K562 (cell line): ENCODE measurements at regions not wholly inside any gene's neighbourhood (a gene's known extent, or its start where the extent isn't known, plus 50 kb on each side); places are given as distances from the start of the nearest gene placed in this dataset.
A peak's percentile ranks its signal among the peaks of the same experiment; 100 is the strongest.

Experiments
- ATAC-seq: fragments of 200-7000 bp; cut with Tn5 transposase; 3 replicates; pipeline ENCODE4 v1.9.1; 2020; ENCODE audit warnings: moderate library complexity
- BruUV-seq: library from RNA; stranded (reverse); fragments of 400-500 nt; replicated peaks from 2 replicates; lab custom pipeline; 2021; lab: Mats Ljungman, UMichigan
- CTCF ChIA-PET: fragments of 300-600 bp; formaldehyde crosslinking; extraction: SDS; loops from one replicate; lab custom pipeline; 2021; ENCODE audit warnings: low intra/inter-chr PET ratio; lab: Yijun Ruan, JAX
- POLR2A ChIA-PET: fragments of 300-600, 350-650 bp; sonication (Branson Sonifier 250); formaldehyde crosslinking; extraction: SDS; loops from one replicate; lab custom pipeline; 2021; ENCODE audit warnings: antibody characterized with exemption, inconsistent platforms; lab: Yijun Ruan, JAX
- DNase-seq, 4 experiments: peaks; one replicate each; pipeline versions ENCODE4 v3.0.0 to v3.0.0-alpha.2; 2011 to 2018; ENCODE audit warnings: low spot score in 3 of 4, mixed read lengths in 3 of 4; ENCODE audit errors: extremely low read depth in 1 of 4
- FAIRE-seq: peaks from 2 replicates; lab custom pipeline; 2011; peaks lifted over from hg19 to GRCh38; lab: Jason Lieb, UNC
- H2AFZ ChIP-seq: 2 replicates; pipeline ENCODE4 v1.6.0; 2011; ENCODE audit warnings: low read depth, low read length, control low read depth, inconsistent platforms
- H3K27ac ChIP-seq: fragments of 200-600 bp; 3 replicates; pipeline ENCODE4 v1.8.0; 2011; ENCODE audit warnings: low read depth, mild to moderate bottlenecking, control low read depth, inconsistent platforms, low read length, moderate library complexity, mixed read lengths; ENCODE audit errors: extremely low read depth
- H3K27me3 ChIP-seq, 2 experiments: fragments of 300-600 bp in 1 of 2; 2 replicates in 1 of 2; 3 replicates in 1 of 2; pipeline versions ENCODE4 v1.6.0 to v1.8.0; 2011; ENCODE audit warnings: inconsistent platforms in 2 of 2, low read length in 2 of 2, mild to moderate bottlenecking in 1 of 2, mixed read lengths in 1 of 2, moderate library complexity in 1 of 2; ENCODE audit not compliant: control insufficient read depth in 2 of 2, insufficient read depth in 2 of 2
- H3K36me3 ChIP-seq: fragments of 300-600 bp; 3 replicates; pipeline ENCODE4 v1.8.0; 2011; ENCODE audit warnings: mild to moderate bottlenecking, low read length, inconsistent platforms; ENCODE audit not compliant: control insufficient read depth, insufficient read depth
- H3K4me1 ChIP-seq, 2 experiments: fragments of 200-600 bp in 1 of 2; replicated peaks in 1 of 2; 2 replicates in 1 of 2; 3 replicates in 1 of 2; pipeline versions ENCODE4 v1.5.1 to v1.8.0; 2011; ENCODE audit warnings: inconsistent platforms in 2 of 2, low read length in 2 of 2, mild to moderate bottlenecking in 1 of 2, mixed read lengths in 1 of 2, moderate library complexity in 1 of 2; ENCODE audit not compliant: control insufficient read depth in 2 of 2, insufficient read depth in 2 of 2
- H3K4me2 ChIP-seq: 2 replicates; pipeline ENCODE4 v1.6.1; 2011; ENCODE audit warnings: low read length, control low read depth, inconsistent platforms, mixed read lengths; ENCODE audit not compliant: insufficient read depth
- H3K4me3 ChIP-seq: fragments of 200-600 bp; sonication (generic), shearing (Covaris generic); 2 replicates; pipeline ENCODE4 v1.5.1; 2016; ENCODE audit warnings: control low read depth, inconsistent platforms
- H3K79me2 ChIP-seq: fragments of 200-600 bp; 3 replicates; pipeline ENCODE4 v1.8.0; 2011; ENCODE audit warnings: low read length, inconsistent platforms; ENCODE audit not compliant: control insufficient read depth, insufficient read depth
- H3K9ac ChIP-seq, 2 experiments: 2 replicates each; pipeline versions ENCODE4 v1.6.0 to v1.6.1; 2011; ENCODE audit warnings: low read depth in 2 of 2, low read length in 2 of 2, control low read depth in 1 of 2, inconsistent platforms in 1 of 2, mild to moderate bottlenecking in 1 of 2, mixed read lengths in 1 of 2; ENCODE audit not compliant: insufficient read depth in 1 of 2
- H3K9me1 ChIP-seq: one replicate; pipeline ENCODE4 v1.6.0; 2011; ENCODE audit warnings: inconsistent platforms, mild to moderate bottlenecking, low read length, moderate library complexity; ENCODE audit not compliant: control insufficient read depth, insufficient read depth
- H3K9me3 ChIP-seq: replicated peaks from 2 replicates; pipeline ENCODE4 v1.5.1; 2011; ENCODE audit warnings: low read depth, low read length, inconsistent platforms; ENCODE audit not compliant: control insufficient read depth, insufficient read depth
- H4K20me1 ChIP-seq: replicated peaks from 2 replicates; pipeline ENCODE4 v1.6.1; 2011; ENCODE audit warnings: low read length, inconsistent platforms, mixed read lengths; ENCODE audit not compliant: control insufficient read depth, insufficient read depth
- ASH1L ChIP-seq: fragments of 450-650 bp; IDR thresholded peaks from 2 replicates; pipeline ENCODE4 v1.6.1; 2018; ENCODE audit warnings: borderline replicate concordance, mild to moderate bottlenecking, low read depth; ENCODE audit not compliant: partially characterized antibody
- MAFG ChIP-seq: fragments of 450-650 bp; conservative IDR thresholded peaks from 2 replicates; pipeline ENCODE4 v1.6.1; 2016; ENCODE audit warnings: missing genetic modification characterization, missing compliant biosample characterization
- NR2C2 ChIP-seq, 2 experiments: fragments of 200-800 bp in 1 of 2; sonication (Bioruptor generic) in 1 of 2; sonication (generic) in 1 of 2; formaldehyde crosslinking in 1 of 2; IDR thresholded peaks; 2 replicates each; pipeline versions ENCODE4 v1.6.1 to v1.8.0; 2016 to 2022; ENCODE audit warnings: mild to moderate bottlenecking in 1 of 2, missing compliant biosample characterization in 1 of 2, missing genetic modification characterization in 1 of 2, missing genetic modification reagents in 1 of 2
- SMARCC2 ChIP-seq: fragments of 450-650 bp; IDR thresholded peaks from 2 replicates; pipeline ENCODE4 v1.6.1; 2017; ENCODE audit warnings: antibody characterized with exemption, moderate library complexity, mild to moderate bottlenecking, low read depth
- ZNF316 ChIP-seq: fragments of 450-650 bp; IDR thresholded peaks from 2 replicates; pipeline ENCODE4 v1.6.1; 2016
- ZNF57 ChIP-seq: fragments of 450-650 bp; formaldehyde crosslinking; IDR thresholded peaks from 2 replicates; pipeline ENCODE4 v1.4.0; 2020; ENCODE audit warnings: mild to moderate bottlenecking, moderate library complexity
- WGBS: fragments of 100-300 bp; shearing (Covaris generic); methylation state at CpG from one replicate; pipeline ENCODE4 v1.1.6; 2016; ENCODE audit warnings: low coverage, mixed read lengths; ENCODE audit not compliant: insufficient coverage; ENCODE audit errors: missing lambda C conversion rate; 5-methylcytosine and 5-hydroxymethylcytosine counted together
- in situ Hi-C: fragments of 300-500 bp; cut with MboI; formaldehyde crosslinking; loops from 4 replicates; pipeline ENCODE4 v1.15.0; 2018; ENCODE audit warnings: inconsistent platforms, mixed read lengths
- intact Hi-C: fragments of 100-400 bp; cut with micrococcal nuclease; formaldehyde crosslinking; loops from 2 replicates; pipeline ENCODE4 v1.14.2; 2022
- TF ChIP-seq, protein P1 (sequence below), 3 experiments: IDR thresholded peaks in 2 of 3; conservative IDR thresholded peaks in 1 of 3; 2 replicates each; pipeline ENCODE4 v1.5.1; 2011 to 2012; ENCODE audit warnings: low read length in 3 of 3, mild to moderate bottlenecking in 3 of 3, control low read depth in 2 of 3, improper control_type of control experiment in 1 of 3, inconsistent platforms in 1 of 3, low read depth in 1 of 3, mixed read lengths in 1 of 3, moderate library complexity in 1 of 3; ENCODE audit not compliant: insufficient read depth in 2 of 3

- no peak for FAIRE-seq
- Histone ChIP-seq H3K9me3 (no peaks in the 10 kb centered on the region), H3K4me2 (no peak overlapping the region), H3K4me1 (peaks cover 0 to 4% of the 10 kb centered on the region in 2 experiments; a peak in 1 of 5 replicates), H3K36me3 (no peaks in the 10 kb centered on the region), H3K27me3 (peaks cover 0 to 41% of the 10 kb centered on the region in 2 experiments), H4K20me1 (no peaks in the 10 kb centered on the region), H3K79me2 (no peaks in the 10 kb centered on the region), H3K4me3 (no peak overlapping the region), H3K9me1 (no peaks in the 10 kb centered on the region), H3K9ac (no peak overlapping the region), H2AFZ (no peak overlapping the region), H3K27ac (no peak overlapping the region)
- ATAC-seq = no peak
- ChIA-PET POLR2A (interaction anchor here (0.6 kb wide), 1 partner anchor 108 kb away, joined by 3 read pairs; no protein-coding TSS in a partner anchor), CTCF (no interaction called here)
- WGBS = 2% methylated on average over 19 of the region's 19 CpGs
- 0 out of 2 replicates have a peak, but pooled peaks have one; percentile 12 for TF ChIP-seq MAFG (tag)
- TF ChIP-seq ZNF316 = 0 out of 2 replicates have a peak, but pooled peaks have one; percentile 8
- TF ChIP-seq ZNF57 (CRISPR knock-in tag) = no peak
- TF ChIP-seq ASH1L = no peak
- no peak for TF ChIP-seq NR2C2 (CRISPR knock-in tag; IDR thresholded peaks at IDR 0.05)
- no peak for TF ChIP-seq NR2C2 (tag; IDR thresholded peaks at IDR 0.05)
- BruUV-seq = no TSS peak
- intact Hi-C loops = no loop called here
- no peak for DNase-seq
- in situ Hi-C loops = no loop called here
Observed at GRCh38 chr14:101409006-101409543, 152.2 kb upstream of the DIO3 start.

DNA sequence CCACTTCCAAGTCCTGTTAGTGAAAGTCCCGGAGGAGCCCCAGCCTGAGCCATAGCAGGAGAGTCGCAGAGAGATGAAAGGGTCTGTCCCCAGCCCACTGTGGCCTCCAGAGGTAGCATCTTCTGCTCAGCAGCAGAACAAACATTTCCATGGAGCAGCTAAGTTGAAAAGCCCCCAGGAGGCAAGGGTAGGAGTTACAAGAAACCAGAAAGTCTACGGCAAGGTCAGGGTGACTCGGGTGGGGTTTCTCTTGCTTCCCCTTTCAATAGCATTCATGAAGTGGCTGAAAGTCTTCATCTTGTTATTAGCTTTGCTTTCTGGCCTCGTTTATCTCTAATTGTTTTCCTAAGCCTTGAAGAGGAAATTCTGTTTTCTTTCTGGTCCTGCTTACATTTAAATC is 151.2 kb upstream of the DIO3 start:
- WGBS = 4% methylated on average over 5 of the region's 5 CpGs
- intact Hi-C loops (no loop called here), in situ Hi-C loops (no loop called here)
- FAIRE-seq (no peak), ATAC-seq (no peak), DNase-seq (no peak)
- Histone ChIP-seq H4K20me1 (no peaks in the 10 kb centered on the region), H3K27ac (no peak overlapping the region), H3K36me3 (no peaks in the 10 kb centered on the region), H3K4me3 (no peak overlapping the region), H3K4me2 (no peak overlapping the region), H3K79me2 (no peaks in the 10 kb centered on the region), H3K27me3 (peaks cover 0 to 47% of the 10 kb centered on the region in 2 experiments; a peak in 4 of 5 replicates), H3K4me1 (peaks cover 0 to 4% of the 10 kb centered on the region in 2 experiments; a peak in 1 of 5 replicates), H3K9me1 (no peaks in the 10 kb centered on the region), H2AFZ (no peak overlapping the region), H3K9me3 (no peaks in the 10 kb centered on the region), H3K9ac (no peak overlapping the region)
- ChIA-PET CTCF (no interaction called here), POLR2A (no interaction called here)
- no TSS peak for BruUV-seq
- TF ChIP-seq, protein P1, sequence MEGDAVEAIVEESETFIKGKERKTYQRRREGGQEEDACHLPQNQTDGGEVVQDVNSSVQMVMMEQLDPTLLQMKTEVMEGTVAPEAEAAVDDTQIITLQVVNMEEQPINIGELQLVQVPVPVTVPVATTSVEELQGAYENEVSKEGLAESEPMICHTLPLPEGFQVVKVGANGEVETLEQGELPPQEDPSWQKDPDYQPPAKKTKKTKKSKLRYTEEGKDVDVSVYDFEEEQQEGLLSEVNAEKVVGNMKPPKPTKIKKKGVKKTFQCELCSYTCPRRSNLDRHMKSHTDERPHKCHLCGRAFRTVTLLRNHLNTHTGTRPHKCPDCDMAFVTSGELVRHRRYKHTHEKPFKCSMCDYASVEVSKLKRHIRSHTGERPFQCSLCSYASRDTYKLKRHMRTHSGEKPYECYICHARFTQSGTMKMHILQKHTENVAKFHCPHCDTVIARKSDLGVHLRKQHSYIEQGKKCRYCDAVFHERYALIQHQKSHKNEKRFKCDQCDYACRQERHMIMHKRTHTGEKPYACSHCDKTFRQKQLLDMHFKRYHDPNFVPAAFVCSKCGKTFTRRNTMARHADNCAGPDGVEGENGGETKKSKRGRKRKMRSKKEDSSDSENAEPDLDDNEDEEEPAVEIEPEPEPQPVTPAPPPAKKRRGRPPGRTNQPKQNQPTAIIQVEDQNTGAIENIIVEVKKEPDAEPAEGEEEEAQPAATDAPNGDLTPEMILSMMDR (IDR thresholded peaks at IDR 0.05 in 2 of 3, conservative IDR thresholded peaks at IDR 0.05 in 1 of 3; ENCODE audit: insufficient read depth in 2 of 3, low read depth in 1 of 3, low read length in 3 of 3) = peak in 1 of 3 experiments; percentile 10; a peak in 1 of 6 replicates
- TF ChIP-seq SMARCC2 = no peak
